ENCODE measurements at regions not wholly inside any gene's neighbourhood (a gene's known extent, or its start where the extent isn't known, plus 50 kb on each side); places are given as distances from the start of the nearest gene placed in this dataset.

- TF ChIP-seq POLR2A (IDR thresholded peaks at IDR 0.05): no peak
- TF ChIP-seq CTCF (IDR thresholded peaks at IDR 0.05): no peak
Measured at GRCh38 chr1:80310703-80311245, 1304.2 kb upstream of the ADGRL4 start.
